Keratinocyte (primary cell): ENCODE measurements at regions not wholly inside any gene's neighbourhood (a gene's known extent, or its start where the extent isn't known, plus 50 kb on each side); places are given as distances from the start of the nearest gene placed in this dataset.

ENCODE experiments used
- DNase-seq: peaks from one replicate; pipeline ENCODE4 v3.0.0-alpha.2; 2011; ENCODE audit warnings: low read depth, missing footprints, low spot score
- FAIRE-seq: peaks from 2 replicates; lab custom pipeline; 2011; peaks lifted over from hg19 to GRCh38; lab: Jason Lieb, UNC
- H2AFZ ChIP-seq: 2 replicates; pipeline ENCODE4 v1.6.0; 2012; ENCODE audit warnings: low read length, control low read depth, inconsistent platforms; ENCODE audit not compliant: control insufficient read depth
- H3K27ac ChIP-seq: 2 replicates; pipeline ENCODE4 v1.5.1; 2011; ENCODE audit warnings: low read length; ENCODE audit not compliant: control insufficient read depth, insufficient read depth
- H3K27me3 ChIP-seq: 3 replicates; pipeline ENCODE4 v1.6.0; 2011; ENCODE audit warnings: low read length; ENCODE audit not compliant: control insufficient read depth, insufficient read depth; ENCODE audit errors: extremely low read depth
- H3K36me3 ChIP-seq, 2 experiments: 2 replicates in 1 of 2; 3 replicates in 1 of 2; pipeline ENCODE4 v1.5.1; 2011; ENCODE audit warnings: low read length in 2 of 2, mild to moderate bottlenecking in 1 of 2; ENCODE audit not compliant: control insufficient read depth in 2 of 2, insufficient read depth in 2 of 2; ENCODE audit errors: extremely low read depth in 1 of 2
- H3K4me1 ChIP-seq: 3 replicates; pipeline ENCODE4 v1.5.1; 2011; ENCODE audit warnings: low read length; ENCODE audit not compliant: control insufficient read depth, insufficient read depth; ENCODE audit errors: extremely low read depth
- H3K4me2 ChIP-seq: 3 replicates; pipeline ENCODE4 v1.6.0; 2011; ENCODE audit warnings: low read depth, low read length; ENCODE audit not compliant: control insufficient read depth, insufficient read depth; ENCODE audit errors: extremely low read depth
- H3K4me3 ChIP-seq, 3 experiments: fragments of 200-600 bp in 1 of 3; sonication (generic) in 1 of 3; 2 replicates in 2 of 3; 3 replicates in 1 of 3; pipeline ENCODE4 v1.5.1; 2011 to 2016; ENCODE audit warnings: low read length in 3 of 3, mild to moderate bottlenecking in 3 of 3, control low read depth in 2 of 3, inconsistent platforms in 1 of 3, low read depth in 1 of 3, mixed read lengths in 1 of 3, mixed run types in 1 of 3, moderate library complexity in 1 of 3; ENCODE audit not compliant: control insufficient read depth in 2 of 3, insufficient read depth in 2 of 3; ENCODE audit errors: extremely low read depth in 1 of 3
- H3K79me2 ChIP-seq: 2 replicates; pipeline ENCODE4 v1.6.0; 2012; ENCODE audit warnings: low read length; ENCODE audit not compliant: control insufficient read depth, insufficient read depth
- H3K9ac ChIP-seq: 3 replicates; pipeline ENCODE4 v1.6.0; 2011; ENCODE audit warnings: low read length; ENCODE audit not compliant: control insufficient read depth, insufficient read depth; ENCODE audit errors: extremely low read depth
- H3K9me1 ChIP-seq: 3 replicates; pipeline ENCODE4 v1.6.0; 2011; ENCODE audit warnings: low read length; ENCODE audit not compliant: control insufficient read depth, insufficient read depth; ENCODE audit errors: extremely low read depth
- H3K9me3 ChIP-seq: 2 replicates; pipeline ENCODE4 v1.5.1; 2012; ENCODE audit warnings: low read depth, low read length; ENCODE audit not compliant: control insufficient read depth
- H4K20me1 ChIP-seq: 3 replicates; pipeline ENCODE4 v1.6.0; 2011; ENCODE audit warnings: low read length; ENCODE audit not compliant: control insufficient read depth, insufficient read depth; ENCODE audit errors: extremely low read depth
- EZH2 ChIP-seq: IDR thresholded peaks from one replicate; pipeline ENCODE4 v1.6.1; 2012; ENCODE audit warnings: inconsistent platforms, mild to moderate bottlenecking, low read length, moderate library complexity
- dilution Hi-C: fragments of 300-500 bp; cut with MboI; formaldehyde crosslinking; loops from one replicate; pipeline ENCODE4 v1.7.0; 2020; ENCODE audit warnings: low sequenced_read_pairs; ENCODE audit not compliant: extremely low pct_ligation_motif_present
- TF ChIP-seq, protein P1 (sequence below), 3 experiments: IDR thresholded peaks in 1 of 3; conservative IDR thresholded peaks in 1 of 3; optimal IDR thresholded peaks in 1 of 3; 2 replicates in 2 of 3; 3 replicates in 1 of 3; pipeline versions ENCODE3 to v1.5.1; 2011; ENCODE audit warnings: low read length in 3 of 3, mild to moderate bottlenecking in 3 of 3, moderate library complexity in 2 of 3, control low read depth in 1 of 3, inconsistent platforms in 1 of 3; ENCODE audit not compliant: insufficient read depth in 2 of 3; ENCODE audit errors: extremely low read depth in 1 of 3

DNA sequence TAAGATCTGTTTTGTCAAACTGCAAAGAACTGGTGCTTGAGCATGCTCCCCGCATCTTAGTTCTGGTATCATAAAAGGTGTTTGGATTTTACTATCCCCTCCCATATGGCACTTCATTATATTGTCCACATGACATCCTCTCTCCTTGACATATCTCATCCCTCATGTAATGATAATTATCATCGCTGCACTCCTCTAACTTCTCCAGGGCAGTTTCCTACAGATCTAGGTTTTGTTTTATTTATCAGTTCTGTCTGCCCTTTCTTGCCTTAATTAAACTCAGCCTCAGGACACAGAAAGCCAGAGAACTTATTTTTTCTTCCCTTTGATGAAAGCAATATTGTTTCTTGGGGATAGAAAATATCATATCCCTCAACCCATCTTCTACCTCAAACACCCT is 129.6 kb upstream of the DDX18 start:
- TF ChIP-seq, protein P1, sequence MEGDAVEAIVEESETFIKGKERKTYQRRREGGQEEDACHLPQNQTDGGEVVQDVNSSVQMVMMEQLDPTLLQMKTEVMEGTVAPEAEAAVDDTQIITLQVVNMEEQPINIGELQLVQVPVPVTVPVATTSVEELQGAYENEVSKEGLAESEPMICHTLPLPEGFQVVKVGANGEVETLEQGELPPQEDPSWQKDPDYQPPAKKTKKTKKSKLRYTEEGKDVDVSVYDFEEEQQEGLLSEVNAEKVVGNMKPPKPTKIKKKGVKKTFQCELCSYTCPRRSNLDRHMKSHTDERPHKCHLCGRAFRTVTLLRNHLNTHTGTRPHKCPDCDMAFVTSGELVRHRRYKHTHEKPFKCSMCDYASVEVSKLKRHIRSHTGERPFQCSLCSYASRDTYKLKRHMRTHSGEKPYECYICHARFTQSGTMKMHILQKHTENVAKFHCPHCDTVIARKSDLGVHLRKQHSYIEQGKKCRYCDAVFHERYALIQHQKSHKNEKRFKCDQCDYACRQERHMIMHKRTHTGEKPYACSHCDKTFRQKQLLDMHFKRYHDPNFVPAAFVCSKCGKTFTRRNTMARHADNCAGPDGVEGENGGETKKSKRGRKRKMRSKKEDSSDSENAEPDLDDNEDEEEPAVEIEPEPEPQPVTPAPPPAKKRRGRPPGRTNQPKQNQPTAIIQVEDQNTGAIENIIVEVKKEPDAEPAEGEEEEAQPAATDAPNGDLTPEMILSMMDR (optimal IDR thresholded peaks at IDR 0.05 in 1 of 3, IDR thresholded peaks at IDR 0.05 in 1 of 3, conservative IDR thresholded peaks at IDR 0.05 in 1 of 3; ENCODE audit: extremely low read depth in 1 of 3, insufficient read depth in 2 of 3, low read length in 3 of 3) = no peak
- TF ChIP-seq EZH2 = no peak
- Histone ChIP-seq H3K79me2 (no peaks in the 10 kb centered on the region), H3K9me1 (no peaks in the 10 kb centered on the region), H3K9me3 (peaks cover 3% of the 10 kb centered on the region), H3K27me3 (no peaks in the 10 kb centered on the region), H3K4me1 (no peaks in the 10 kb centered on the region), H3K9ac (no peak overlapping the region), H3K36me3 (no peaks in the 10 kb centered on the region), H3K4me3 (no peak overlapping the region), H3K4me2 (no peak overlapping the region), H2AFZ (no peak overlapping the region), H4K20me1 (no peaks in the 10 kb centered on the region), H3K27ac (no peak overlapping the region)
- DNase-seq (no peak), FAIRE-seq (no peak)
- dilution Hi-C loops = no loop called here

DNA sequence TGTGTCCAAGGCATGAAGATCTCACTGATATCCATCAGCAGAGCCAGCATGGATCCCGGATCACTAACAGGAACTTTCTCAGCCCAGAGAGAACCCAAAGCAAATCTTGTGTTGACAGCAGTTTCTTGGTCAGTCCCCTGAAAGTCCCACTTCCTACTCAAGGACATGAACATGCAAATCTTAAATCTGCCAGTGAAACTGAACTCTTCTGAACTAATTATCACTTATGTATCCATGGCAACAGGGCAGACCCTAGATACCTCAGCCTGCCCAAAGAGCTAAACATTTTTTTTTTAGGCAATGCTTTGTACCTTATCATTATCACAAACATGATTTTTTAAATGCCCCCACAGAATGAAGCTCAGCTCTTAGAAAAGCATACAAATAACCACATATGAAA is 127.8 kb upstream of the DDX18 start:
- no peaks in the 10 kb centered on the region for H3K4me1 ChIP-seq
- no peak for TF ChIP-seq EZH2
- TF ChIP-seq, protein P1 (optimal IDR thresholded peaks at IDR 0.05 in 1 of 3, IDR thresholded peaks at IDR 0.05 in 1 of 3, conservative IDR thresholded peaks at IDR 0.05 in 1 of 3; ENCODE audit: extremely low read depth in 1 of 3, insufficient read depth in 2 of 3, low read length in 3 of 3) = no peak
- H3K36me3 ChIP-seq = no peaks in the 10 kb centered on the region
- H4K20me1 ChIP-seq = no peaks in the 10 kb centered on the region
- dilution Hi-C loops = no loop called here
- H3K9ac ChIP-seq = no peak overlapping the region
- peaks cover 3% of the 10 kb centered on the region for H3K9me3 ChIP-seq
- H3K4me2 ChIP-seq = no peak overlapping the region
- no peaks in the 10 kb centered on the region for H3K79me2 ChIP-seq
- DNase-seq (no peak), FAIRE-seq (no peak)
- no peak overlapping the region for H2AFZ ChIP-seq
- no peak overlapping the region for H3K4me3 ChIP-seq
- H3K27ac ChIP-seq = no peak overlapping the region
- H3K27me3 ChIP-seq = no peaks in the 10 kb centered on the region
- no peaks in the 10 kb centered on the region for H3K9me1 ChIP-seq
